ENCODE measurements at regions not wholly inside any gene's neighbourhood (a gene's known extent, or its start where the extent isn't known, plus 50 kb on each side); places are given as distances from the start of the nearest gene placed in this dataset.

GRCh38 chr3:86282106-86282787 is 708.7 kb downstream of the VGLL3 start:
- Histone ChIP-seq H3K36me3 (ENCODE audit: control insufficient read depth, insufficient read depth, low read length) (no peaks in the 10 kb centered on the region), H3K4me3 (ENCODE audit: low read depth, low read length) (no peak overlapping the region), H3K27me3 (ENCODE audit: control insufficient read depth, insufficient read depth, low read length) (no peaks in the 10 kb centered on the region)
- TF ChIP-seq CTCF (IDR thresholded peaks at IDR 0.05; ENCODE audit: insufficient read depth, low read depth, low read length) = no peak
- ChIA-PET POLR2A (no interaction called here), CTCF (interaction anchor here (0.6 kb wide), 1 partner anchor 106 kb away, joined by 4 read pairs; no protein-coding TSS in a partner anchor)
- no peak for DNase-seq (ENCODE audit: low read depth)

GRCh38 chr3:86269364-86270155 is 721.4 kb downstream of the VGLL3 start:
- ChIA-PET POLR2A (no interaction called here), CTCF (no interaction called here)
- DNase-seq (ENCODE audit: low read depth) = no peak
- H3K27me3 ChIP-seq (ENCODE audit: control insufficient read depth, insufficient read depth, low read length) = no peaks in the 10 kb centered on the region
- no peak overlapping the region for H3K4me3 ChIP-seq (ENCODE audit: low read depth, low read length)
- TF ChIP-seq CTCF (IDR thresholded peaks at IDR 0.05; ENCODE audit: insufficient read depth, low read depth, low read length) = no peak
- no peaks in the 10 kb centered on the region for H3K36me3 ChIP-seq (ENCODE audit: control insufficient read depth, insufficient read depth, low read length)

GRCh38 chr3:86257955-86258641 is 732.9 kb downstream of the VGLL3 start:
- Histone ChIP-seq H3K27me3 (ENCODE audit: control insufficient read depth, insufficient read depth, low read length) (no peaks in the 10 kb centered on the region), H3K4me3 (ENCODE audit: low read depth, low read length) (no peak overlapping the region), H3K36me3 (ENCODE audit: control insufficient read depth, insufficient read depth, low read length) (no peaks in the 10 kb centered on the region)
- POLR2A ChIA-PET = no interaction called here
- no peak for TF ChIP-seq CTCF (IDR thresholded peaks at IDR 0.05; ENCODE audit: insufficient read depth, low read depth, low read length)
- CTCF ChIA-PET = no interaction called here
- DNase-seq (ENCODE audit: low read depth) = no peak

- ChIA-PET POLR2A (no interaction called here), CTCF (no interaction called here)
- TF ChIP-seq CTCF (IDR thresholded peaks at IDR 0.05; ENCODE audit: insufficient read depth, low read depth, low read length) = no peak
- Histone ChIP-seq H3K36me3 (ENCODE audit: control insufficient read depth, insufficient read depth, low read length) (no peaks in the 10 kb centered on the region), H3K4me3 (ENCODE audit: low read depth, low read length) (no peak overlapping the region), H3K27me3 (ENCODE audit: control insufficient read depth, insufficient read depth, low read length) (no peaks in the 10 kb centered on the region)
- DNase-seq (ENCODE audit: low read depth) = no peak
Observed at GRCh38 chr3:86254480-86254879, 736.5 kb downstream of the VGLL3 start.

- POLR2A ChIA-PET = no interaction called here
- no peaks in the 10 kb centered on the region for H3K36me3 ChIP-seq (ENCODE audit: control insufficient read depth, insufficient read depth, low read length)
- CTCF ChIA-PET = no interaction called here
- no peaks in the 10 kb centered on the region for H3K27me3 ChIP-seq (ENCODE audit: control insufficient read depth, insufficient read depth, low read length)
- H3K4me3 ChIP-seq (ENCODE audit: low read depth, low read length) = no peak overlapping the region
- no peak for DNase-seq (ENCODE audit: low read depth)
- TF ChIP-seq CTCF (IDR thresholded peaks at IDR 0.05; ENCODE audit: insufficient read depth, low read depth, low read length) = no peak
Observed at GRCh38 chr3:86251781-86252180, 739.2 kb downstream of the VGLL3 start.
